Mesenchymal stem cell (in vitro differentiated cells and primary cell): ENCODE measurements at regions not wholly inside any gene's neighbourhood (a gene's known extent, or its start where the extent isn't known, plus 50 kb on each side); places are given as distances from the start of the nearest gene placed in this dataset.

Experiments used
- DNase-seq: peaks from one replicate; pipeline ENCODE4 v3.0.0-alpha.2; 2013
- H2AFZ ChIP-seq: one replicate; pipeline ENCODE4 v1.6.1; 2013; ENCODE audit warnings: low read depth, mild to moderate bottlenecking, control low read depth, inconsistent platforms, low read length, moderate library complexity
- H2AK5ac ChIP-seq: 2 replicates; pipeline ENCODE4 v1.6.1; 2013; ENCODE audit warnings: low read length, moderate library complexity, mild to moderate bottlenecking, inconsistent platforms; ENCODE audit not compliant: severe bottlenecking
- H2BK120ac ChIP-seq: one replicate; pipeline ENCODE4 v1.6.1; 2013; ENCODE audit warnings: low read depth, mild to moderate bottlenecking, inconsistent platforms, low read length, moderate library complexity
- H2BK12ac ChIP-seq, 2 experiments: one replicate each; pipeline ENCODE4 v1.6.1; 2013; ENCODE audit warnings: inconsistent platforms in 2 of 2, low read length in 2 of 2, mild to moderate bottlenecking in 2 of 2, moderate library complexity in 2 of 2, control low read depth in 1 of 2
- H2BK15ac ChIP-seq: one replicate; pipeline ENCODE4 v1.6.1; 2013; ENCODE audit warnings: mild to moderate bottlenecking, low read depth, inconsistent platforms; ENCODE audit not compliant: poor library complexity, severe bottlenecking
- H2BK5ac ChIP-seq: 2 replicates; pipeline ENCODE4 v1.6.1; 2013; ENCODE audit warnings: low read depth, mild to moderate bottlenecking, low read length, control low read depth, inconsistent platforms; ENCODE audit not compliant: poor library complexity, severe bottlenecking
- H3K14ac ChIP-seq, 2 experiments: one replicate each; pipeline ENCODE4 v1.6.1; 2013; ENCODE audit warnings: inconsistent platforms in 2 of 2, low read length in 2 of 2, control low read depth in 1 of 2, mild to moderate bottlenecking in 1 of 2, moderate library complexity in 1 of 2
- H3K18ac ChIP-seq, 2 experiments: one replicate each; pipeline ENCODE4 v1.6.1; 2013; ENCODE audit warnings: inconsistent platforms in 2 of 2, low read length in 2 of 2, control low read depth in 1 of 2, low read depth in 1 of 2, mild to moderate bottlenecking in 1 of 2
- H3K23ac ChIP-seq, 2 experiments: one replicate each; pipeline ENCODE4 v1.6.1; 2013; ENCODE audit warnings: inconsistent platforms in 2 of 2, low read length in 2 of 2, mild to moderate bottlenecking in 2 of 2, moderate library complexity in 2 of 2, control low read depth in 1 of 2
- H3K27ac ChIP-seq: 2 replicates; pipeline ENCODE4 v1.5.1; 2013; ENCODE audit warnings: mild to moderate bottlenecking, moderate library complexity, low read length, control low read depth, inconsistent platforms; ENCODE audit not compliant: poor library complexity, severe bottlenecking
- H3K27me3 ChIP-seq, 2 experiments: 2 replicates each; pipeline versions ENCODE4 v1.6.1 to v1.7.0; 2013; ENCODE audit warnings: low read length in 2 of 2, mild to moderate bottlenecking in 2 of 2, moderate library complexity in 2 of 2, control low read depth in 1 of 2, inconsistent platforms in 1 of 2; ENCODE audit not compliant: control insufficient read depth in 1 of 2, insufficient read depth in 1 of 2
- H3K36me3 ChIP-seq, 2 experiments: 2 replicates each; pipeline versions ENCODE4 v1.6.1 to v1.7.0; 2013; ENCODE audit warnings: low read length in 2 of 2, control low read depth in 1 of 2, inconsistent platforms in 1 of 2, low read depth in 1 of 2, mild to moderate bottlenecking in 1 of 2; ENCODE audit not compliant: insufficient read depth in 2 of 2, control insufficient read depth in 1 of 2
- H3K4ac ChIP-seq, 2 experiments: one replicate each; pipeline ENCODE4 v1.6.1; 2013; ENCODE audit warnings: inconsistent platforms in 2 of 2, low read length in 2 of 2, mild to moderate bottlenecking in 2 of 2, moderate library complexity in 2 of 2, control low read depth in 1 of 2, low read depth in 1 of 2
- H3K4me1 ChIP-seq: 2 replicates; pipeline ENCODE4 v1.6.1; 2013; ENCODE audit warnings: low read depth, low read length, control low read depth; ENCODE audit not compliant: control insufficient read depth, insufficient read depth
- H3K4me2 ChIP-seq: 2 replicates; pipeline ENCODE4 v1.6.1; 2013; ENCODE audit warnings: low read length, mild to moderate bottlenecking, inconsistent platforms; ENCODE audit not compliant: poor library complexity, severe bottlenecking
- H3K4me3 ChIP-seq, 2 experiments: 2 replicates each; pipeline versions ENCODE4 v1.5.1 to v1.7.0; 2013; ENCODE audit warnings: low read length in 2 of 2, mild to moderate bottlenecking in 2 of 2, control low read depth in 1 of 2, low read depth in 1 of 2; ENCODE audit not compliant: insufficient read depth in 1 of 2
- H3K79me1 ChIP-seq: replicated peaks from 2 replicates; pipeline ENCODE4 v1.6.1; 2013; ENCODE audit warnings: mild to moderate bottlenecking, control low read depth, low read length, inconsistent platforms; ENCODE audit not compliant: poor library complexity, severe bottlenecking
- H3K9ac ChIP-seq: 2 replicates; pipeline ENCODE4 v1.7.0; 2013; ENCODE audit warnings: mild to moderate bottlenecking, low read length, moderate library complexity
- H3K9me3 ChIP-seq: 2 replicates; pipeline ENCODE4 v1.7.0; 2013; ENCODE audit warnings: mild to moderate bottlenecking, low read length; ENCODE audit not compliant: control insufficient read depth
- H4K8ac ChIP-seq: one replicate; pipeline ENCODE4 v1.6.1; 2013; ENCODE audit warnings: inconsistent platforms, mild to moderate bottlenecking, low read length, moderate library complexity
- H4K91ac ChIP-seq: one replicate; pipeline ENCODE4 v1.6.1; 2013; ENCODE audit warnings: mild to moderate bottlenecking, low read length, inconsistent platforms
- WGBS: methylation state at CpG from one replicate; pipeline ENCODE4 v1.1.7; 2013; ENCODE audit warnings: mixed read lengths; 5-methylcytosine and 5-hydroxymethylcytosine counted together

DNA sequence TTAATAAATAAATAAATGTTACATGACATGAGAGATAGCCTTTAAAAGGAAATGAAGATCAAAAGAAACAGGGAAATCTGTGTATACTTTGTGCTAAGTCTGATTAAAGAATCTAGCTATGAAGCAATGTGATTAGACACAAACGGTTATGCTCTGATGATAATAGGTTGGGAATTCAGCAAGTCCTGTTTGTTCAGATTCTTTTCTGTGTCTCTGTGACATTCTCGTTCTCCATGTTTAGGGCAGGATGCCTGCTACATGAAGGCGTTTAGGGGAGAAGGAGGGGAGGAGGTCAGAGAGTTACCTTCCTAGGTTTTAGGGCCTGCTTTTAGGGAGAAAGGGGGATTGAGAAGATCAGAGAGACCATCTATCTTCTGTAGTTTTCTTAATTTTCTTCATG, 555.3 kb downstream of the DNAJB9 start:
- Histone ChIP-seq H3K4me3 (no peak overlapping the region), H2BK12ac (no peak overlapping the region), H2BK15ac (no peak overlapping the region), H4K91ac (no peak overlapping the region), H3K27ac (no peak overlapping the region), H2BK120ac (no peak overlapping the region), H2AFZ (no peak overlapping the region), H3K36me3 (no peaks in the 10 kb centered on the region), H3K23ac (no peak overlapping the region), H3K9me3 (no peaks in the 10 kb centered on the region), H3K4ac (no peak overlapping the region), H3K79me1 (no peaks in the 10 kb centered on the region), H3K4me2 (no peak overlapping the region), H2AK5ac (no peak overlapping the region), H2BK5ac (no peak overlapping the region), H4K8ac (no peak overlapping the region), H3K14ac (no peak overlapping the region), H3K9ac (no peak overlapping the region), H3K4me1 (no peaks in the 10 kb centered on the region), H3K27me3 (no peaks in the 10 kb centered on the region), H3K18ac (no peak overlapping the region)
- no peak for DNase-seq
- WGBS, result 69% methylated on average over 3 of the region's 3 CpGs

DNA sequence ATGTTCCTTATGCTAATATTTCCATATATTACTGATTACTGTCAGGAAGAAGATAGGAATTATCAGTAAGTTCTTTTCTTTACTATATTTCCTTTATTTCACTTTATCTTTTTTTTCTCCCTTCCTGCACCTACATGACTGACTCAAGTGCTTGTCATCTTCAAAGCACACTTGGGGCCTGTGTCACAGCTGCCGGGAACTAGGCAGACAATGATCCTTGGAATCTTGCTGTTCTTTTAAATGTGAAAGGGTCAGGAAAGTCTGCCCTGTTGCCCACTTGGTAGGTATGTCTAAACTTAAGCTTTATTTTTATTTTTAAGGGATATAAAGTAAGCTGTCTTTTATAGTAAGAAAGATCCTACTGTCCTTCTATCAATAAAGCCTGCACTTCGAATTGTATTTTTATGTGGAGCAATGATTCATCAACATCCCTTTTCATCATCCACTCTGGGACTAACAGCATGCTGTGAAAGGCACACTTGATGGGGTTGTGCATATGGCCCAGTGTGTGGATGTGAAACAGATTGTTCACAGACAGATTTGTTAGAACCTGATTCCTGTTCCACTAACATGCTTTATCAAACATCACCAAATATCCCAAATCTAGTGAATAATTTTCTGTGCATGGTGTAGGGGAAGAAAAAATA, 556.9 kb downstream of the DNAJB9 start:
- Histone ChIP-seq H4K91ac (no peak overlapping the region), H3K4me3 (no peak overlapping the region), H3K4me1 (no peaks in the 10 kb centered on the region), H3K36me3 (no peaks in the 10 kb centered on the region), H3K18ac (no peak overlapping the region), H3K4me2 (no peak overlapping the region), H3K9me3 (no peaks in the 10 kb centered on the region), H3K23ac (no peak overlapping the region), H3K27me3 (no peaks in the 10 kb centered on the region), H2AFZ (no peak overlapping the region), H3K4ac (no peak overlapping the region), H3K14ac (no peak overlapping the region), H3K79me1 (no peaks in the 10 kb centered on the region), H2AK5ac (no peak overlapping the region), H3K27ac (no peak overlapping the region), H2BK5ac (no peak overlapping the region), H3K9ac (no peak overlapping the region), H2BK15ac (no peak overlapping the region), H2BK120ac (no peak overlapping the region), H4K8ac (no peak overlapping the region), H2BK12ac (no peak overlapping the region)
- DNase-seq, result no peak
- WGBS, result 20% methylated on average over 1 of the region's 2 CpGs

DNA sequence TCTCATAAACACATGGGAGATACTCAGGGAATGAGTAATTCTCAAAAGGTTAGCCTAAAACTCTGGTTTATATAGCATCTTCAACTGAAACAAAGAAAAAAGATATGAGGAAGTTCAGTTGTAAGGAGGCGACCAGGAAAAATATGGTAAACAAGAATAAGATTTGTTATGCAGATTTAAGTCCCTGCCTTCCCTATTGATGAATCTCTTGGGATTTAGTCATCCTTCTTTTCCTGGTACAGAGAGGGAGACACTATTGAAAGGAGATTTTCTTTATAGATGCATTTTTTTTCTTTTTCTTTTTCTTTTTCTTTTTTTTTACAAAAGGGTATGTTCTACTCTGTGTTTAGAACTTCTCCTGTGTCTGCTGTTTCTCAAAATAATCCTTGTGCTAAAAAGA, 557.5 kb downstream of the DNAJB9 start:
- Histone ChIP-seq H2AFZ (no peak overlapping the region), H4K8ac (no peak overlapping the region), H2BK5ac (no peak overlapping the region), H3K23ac (no peak overlapping the region), H3K14ac (no peak overlapping the region), H3K27me3 (no peaks in the 10 kb centered on the region), H2BK12ac (no peak overlapping the region), H3K4me1 (no peaks in the 10 kb centered on the region), H3K4me2 (no peak overlapping the region), H4K91ac (no peak overlapping the region), H3K9me3 (no peaks in the 10 kb centered on the region), H2AK5ac (no peak overlapping the region), H3K79me1 (no peaks in the 10 kb centered on the region), H3K4ac (no peak overlapping the region), H3K27ac (no peak overlapping the region), H3K4me3 (no peak overlapping the region), H3K36me3 (no peaks in the 10 kb centered on the region), H2BK120ac (no peak overlapping the region), H3K18ac (no peak overlapping the region), H2BK15ac (no peak overlapping the region), H3K9ac (no peak overlapping the region)
- DNase-seq, result no peak
- WGBS, result 69% methylated on average over 1 of the region's 1 CpG

DNA sequence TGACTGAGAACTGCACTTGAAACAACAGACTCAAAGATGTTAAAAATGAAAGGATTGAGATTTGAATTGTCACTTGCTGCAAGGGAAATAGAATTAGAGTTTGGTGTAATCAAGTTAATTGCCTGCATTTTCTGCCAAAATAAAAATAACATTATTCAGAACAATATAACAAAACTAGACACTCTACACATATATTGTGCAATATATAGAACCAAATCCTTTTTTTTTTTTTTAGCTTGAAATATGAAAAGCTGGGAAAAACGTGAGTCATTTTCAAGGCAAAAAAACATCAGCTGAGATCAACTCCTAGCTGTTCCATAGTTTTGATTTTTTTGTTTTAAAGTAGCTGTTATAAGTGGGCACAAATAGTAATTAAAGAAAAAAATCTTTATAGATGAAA, 561.5 kb downstream of the DNAJB9 start:
- Histone ChIP-seq H3K79me1 (no peaks in the 10 kb centered on the region), H3K27me3 (no peaks in the 10 kb centered on the region), H3K27ac (no peak overlapping the region)

More for the DNA sequence above, 561.5 kb downstream of the DNAJB9 start:
- no peak overlapping the region for H3K14ac ChIP-seq
- H2AK5ac ChIP-seq, result no peak overlapping the region
- peaks cover 17% of the 10 kb centered on the region for H3K9me3 ChIP-seq
- no peak overlapping the region for H4K91ac ChIP-seq
- H2BK5ac ChIP-seq, result no peak overlapping the region
- H3K4me3 ChIP-seq, result no peak overlapping the region
- no CpG with 5 or more reads among the region's 1 CpG for WGBS
- no peak overlapping the region for H3K4me2 ChIP-seq
- no peak overlapping the region for H3K23ac ChIP-seq
- no peak overlapping the region for H4K8ac ChIP-seq
- no peak overlapping the region for H3K18ac ChIP-seq
- H3K4me1 ChIP-seq, result no peaks in the 10 kb centered on the region
- H3K9ac ChIP-seq, result no peak overlapping the region
- DNase-seq, result no peak
- H2BK120ac ChIP-seq, result no peak overlapping the region
- H2AFZ ChIP-seq, result no peak overlapping the region
- H2BK12ac ChIP-seq, result no peak overlapping the region
- no peak overlapping the region for H2BK15ac ChIP-seq
- no peak overlapping the region for H3K4ac ChIP-seq
- H3K36me3 ChIP-seq, result no peaks in the 10 kb centered on the region
